ENCODE measurements at regions not wholly inside any gene's neighbourhood (a gene's known extent, or its start where the extent isn't known, plus 50 kb on each side); places are given as distances from the start of the nearest gene placed in this dataset.

GRCh38 chr6:8299034-8299433 lies 136.3 kb downstream of the SLC35B3 start:
- TF ChIP-seq CTCF (IDR thresholded peaks at IDR 0.05): no peak
- no peak for TF ChIP-seq POLR2AphosphoS5 (IDR thresholded peaks at IDR 0.05)
